ENCODE measurements at regions not wholly inside any gene's neighbourhood (a gene's known extent, or its start where the extent isn't known, plus 50 kb on each side); places are given as distances from the start of the nearest gene placed in this dataset.

DNA sequence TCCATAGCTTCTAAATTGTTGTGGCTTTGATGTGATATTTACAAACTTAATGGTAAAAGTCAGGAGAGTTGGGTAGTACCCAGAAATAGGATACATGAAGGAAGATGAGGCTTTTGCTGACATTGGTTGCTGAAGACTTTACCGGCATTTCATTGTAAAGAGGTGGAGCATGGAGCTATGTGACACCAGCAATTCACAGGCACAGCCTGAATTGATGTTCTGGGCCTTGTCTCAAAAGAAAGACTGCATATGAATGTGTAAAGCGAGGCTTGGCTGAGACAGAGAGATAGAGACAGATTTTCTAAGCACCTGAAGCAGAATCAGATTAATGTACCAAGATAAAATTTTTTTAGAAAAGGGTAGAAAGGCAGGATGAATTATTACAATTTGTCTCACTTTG is 864.9 kb upstream of the ID2 start:
- Histone ChIP-seq H4K20me1 (ENCODE audit: control insufficient read depth, insufficient read depth, insufficient read length) (no peaks in the 10 kb centered on the region), H3K23me2 (ENCODE audit: insufficient read length, low read depth, low read length, poor library complexity, severe bottlenecking) (no peaks in the 10 kb centered on the region), H3K79me1 (ENCODE audit: insufficient read depth, low read depth, low read length, poor library complexity, severe bottlenecking) (no peaks in the 10 kb centered on the region), H2BK15ac (ENCODE audit: low read depth, low read length) (no peak overlapping the region), H3K14ac (ENCODE audit: insufficient read depth, low read length) (no peak overlapping the region), H2BK5ac (ENCODE audit: insufficient read length, low read length) (no peak overlapping the region), H2AK5ac (ENCODE audit: insufficient read length, low read length) (no peak overlapping the region), H3K27me3 (ENCODE audit: insufficient read depth, low read length) (no peaks in the 10 kb centered on the region), H3K23ac (ENCODE audit: insufficient read length, low read depth, low read length) (no peak overlapping the region), H3K18ac (ENCODE audit: insufficient read length, low read depth, low read length) (no peak overlapping the region), H3K79me2 (ENCODE audit: insufficient read depth, low read length) (no peaks in the 10 kb centered on the region), H3K27ac (ENCODE audit: insufficient read length, low read depth, low read length) (no peak overlapping the region), H3K56ac (ENCODE audit: insufficient read length, low read depth, low read length) (no peak overlapping the region), H3K9me3 (ENCODE audit: control insufficient read depth, low read depth, low read length) (no peaks in the 10 kb centered on the region), H2BK12ac (ENCODE audit: insufficient read length, low read depth, low read length) (no peak overlapping the region), H4K8ac (replicated peaks; ENCODE audit: insufficient read length, low read depth, low read length) (no peak overlapping the region), H3K4me1 (ENCODE audit: insufficient read depth, low read length) (no peaks in the 10 kb centered on the region), H3K9ac (ENCODE audit: extremely low read depth, insufficient read length, low read length) (no peak overlapping the region), H4K5ac (ENCODE audit: insufficient read length, low read depth, low read length) (no peak overlapping the region), H2BK20ac (ENCODE audit: low read depth, low read length, poor library complexity, severe bottlenecking) (no peak overlapping the region), H2BK120ac (ENCODE audit: low read depth, low read length, poor library complexity, severe bottlenecking) (no peak overlapping the region), H3K4ac (ENCODE audit: low read depth, low read length) (no peak overlapping the region), H3K4me2 (ENCODE audit: insufficient read depth, insufficient read length, low read length) (no peak overlapping the region), H3T11ph (ENCODE audit: low read length) (no peak overlapping the region), H4K91ac (ENCODE audit: insufficient read length, low read depth, low read length) (no peak overlapping the region), H2AFZ (ENCODE audit: low read length) (no peak overlapping the region)
- no peak for TF ChIP-seq CTCF (conservative IDR thresholded peaks at IDR 0.05)
- Mint-ChIP-seq H3K4me3 (no peak overlapping the region), H3K27me3 (ENCODE audit: low read depth) (no peaks in the 10 kb centered on the region), H3K9me3 (peaks cover 0 to 4% of the 10 kb centered on the region in 2 experiments; a peak in 1 of 5 replicates), H3K36me3 (ENCODE audit: insufficient read depth in 1 of 3, low read depth in 3 of 3) (peaks cover 0 to 2% (median 0%) of the 10 kb centered on the region in 3 experiments; a peak in 2 of 7 replicates), H3K27ac (no peak overlapping the region), H3K4me1 (peaks cover 5 to 6% of the 10 kb centered on the region in 2 experiments)
- no CpG with 5 or more reads among the region's 2 CpGs for WGBS (ENCODE audit: extremely low coverage, insufficient read length, low lambda C conversion rate)
- DNase-seq = no peak

All from H9 (cell line).